Osteocyte (in vitro differentiated cells): ENCODE measurements at regions not wholly inside any gene's neighbourhood (a gene's known extent, or its start where the extent isn't known, plus 50 kb on each side); places are given as distances from the start of the nearest gene placed in this dataset.
A peak's percentile ranks its signal among the peaks of the same experiment; 100 is the strongest.

Experiments
- DNase-seq: peaks from one replicate; pipeline ENCODE4 v3.0.0; 2021; ENCODE audit warnings: mixed read lengths; ENCODE audit not compliant: unreplicated experiment; ENCODE audit errors: extremely low spot score
- H3K27ac Mint-ChIP-seq: one replicate; pipeline ENCODE4 v1.8.0; 2021; ENCODE audit warnings: mild to moderate bottlenecking, mixed read lengths; ENCODE audit not compliant: unreplicated experiment
- H3K27me3 Mint-ChIP-seq: one replicate; pipeline ENCODE4 v1.8.0; 2021; ENCODE audit warnings: mixed read lengths; ENCODE audit not compliant: unreplicated experiment
- H3K36me3 Mint-ChIP-seq: one replicate; pipeline ENCODE4 v1.8.0; 2021; ENCODE audit warnings: mixed read lengths; ENCODE audit not compliant: unreplicated experiment
- H3K4me1 Mint-ChIP-seq: one replicate; pipeline ENCODE4 v1.8.0; 2021; ENCODE audit warnings: mixed read lengths; ENCODE audit not compliant: unreplicated experiment
- H3K4me3 Mint-ChIP-seq: one replicate; pipeline ENCODE4 v1.8.0; 2021; ENCODE audit warnings: mild to moderate bottlenecking, moderate library complexity, mixed read lengths; ENCODE audit not compliant: unreplicated experiment
- H3K9me3 Mint-ChIP-seq: one replicate; pipeline ENCODE4 v1.8.0; 2021; ENCODE audit warnings: mixed read lengths; ENCODE audit not compliant: unreplicated experiment
- TF ChIP-seq, protein P1 (sequence below): fragments of 200-600 bp; sonication (generic); IDR thresholded peaks from 2 replicates; pipeline ENCODE4 v1.5.0; 2021; ENCODE audit warnings: antibody characterized with exemption, mild to moderate bottlenecking, moderate library complexity

DNA sequence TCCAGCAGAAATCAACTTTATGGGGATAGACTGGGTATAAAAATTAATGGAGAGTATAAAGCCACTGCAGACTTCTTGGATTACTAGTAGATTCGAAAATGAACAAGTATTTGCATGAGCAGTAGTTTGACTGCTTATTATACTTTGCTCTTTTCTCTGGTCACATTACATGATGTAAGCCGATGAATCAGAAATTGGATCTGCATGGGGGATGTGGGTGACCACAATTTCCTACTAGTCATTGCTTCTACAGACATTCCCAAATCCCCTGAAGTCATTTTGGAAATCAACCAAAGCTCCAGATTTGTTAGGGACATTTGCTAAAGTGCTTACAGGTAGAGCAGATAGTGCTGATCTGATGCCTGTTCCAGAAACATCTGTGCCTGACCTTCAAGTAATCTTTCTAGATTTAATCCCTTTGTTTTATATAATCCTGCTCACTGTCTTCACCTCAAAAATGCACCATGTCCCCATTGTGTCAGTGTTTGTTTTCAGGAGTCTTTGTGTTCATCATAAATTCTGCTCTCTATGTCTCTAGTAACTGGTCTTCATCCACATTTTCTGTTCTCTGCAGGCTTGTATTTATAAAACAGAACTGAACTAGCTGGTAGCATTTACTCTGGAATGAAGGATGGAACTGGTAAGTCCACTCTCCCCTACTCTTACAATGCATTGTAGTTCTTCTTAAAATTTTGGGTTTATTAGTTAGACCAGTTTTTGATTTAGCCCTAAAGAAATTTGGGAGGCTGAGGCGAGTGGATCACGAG is 201.5 kb upstream of the CSNK1A1L start:
- TF ChIP-seq, protein P1, sequence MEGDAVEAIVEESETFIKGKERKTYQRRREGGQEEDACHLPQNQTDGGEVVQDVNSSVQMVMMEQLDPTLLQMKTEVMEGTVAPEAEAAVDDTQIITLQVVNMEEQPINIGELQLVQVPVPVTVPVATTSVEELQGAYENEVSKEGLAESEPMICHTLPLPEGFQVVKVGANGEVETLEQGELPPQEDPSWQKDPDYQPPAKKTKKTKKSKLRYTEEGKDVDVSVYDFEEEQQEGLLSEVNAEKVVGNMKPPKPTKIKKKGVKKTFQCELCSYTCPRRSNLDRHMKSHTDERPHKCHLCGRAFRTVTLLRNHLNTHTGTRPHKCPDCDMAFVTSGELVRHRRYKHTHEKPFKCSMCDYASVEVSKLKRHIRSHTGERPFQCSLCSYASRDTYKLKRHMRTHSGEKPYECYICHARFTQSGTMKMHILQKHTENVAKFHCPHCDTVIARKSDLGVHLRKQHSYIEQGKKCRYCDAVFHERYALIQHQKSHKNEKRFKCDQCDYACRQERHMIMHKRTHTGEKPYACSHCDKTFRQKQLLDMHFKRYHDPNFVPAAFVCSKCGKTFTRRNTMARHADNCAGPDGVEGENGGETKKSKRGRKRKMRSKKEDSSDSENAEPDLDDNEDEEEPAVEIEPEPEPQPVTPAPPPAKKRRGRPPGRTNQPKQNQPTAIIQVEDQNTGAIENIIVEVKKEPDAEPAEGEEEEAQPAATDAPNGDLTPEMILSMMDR = no peak
- H3K4me3 Mint-ChIP-seq = no peak overlapping the region
- no peaks in the 10 kb centered on the region for H3K27me3 Mint-ChIP-seq
- no peak for DNase-seq
- no peaks in the 10 kb centered on the region for H3K36me3 Mint-ChIP-seq
- H3K27ac Mint-ChIP-seq = peak overlapping the region; percentile 61
- H3K9me3 Mint-ChIP-seq = no peaks in the 10 kb centered on the region
- peaks cover 25% of the 10 kb centered on the region for H3K4me1 Mint-ChIP-seq

DNA sequence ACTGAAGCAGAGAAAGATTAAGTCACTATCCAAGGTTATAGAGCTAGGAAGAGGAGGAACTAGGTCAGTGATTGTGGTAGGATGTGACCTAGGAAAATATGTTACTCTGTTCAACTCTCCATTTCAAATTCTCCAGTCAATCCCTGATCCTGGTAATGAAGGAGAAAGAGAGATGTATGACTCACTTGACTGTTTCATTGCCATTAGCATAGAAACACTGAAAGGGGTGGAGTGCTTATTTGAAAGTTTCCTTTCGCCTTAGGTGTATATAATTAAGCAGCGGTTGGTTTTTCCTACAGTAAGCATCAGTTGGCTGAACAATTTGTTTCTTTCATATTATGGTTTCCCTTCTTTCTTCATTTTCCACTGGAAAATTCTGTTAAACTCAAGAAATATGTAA is 198.1 kb upstream of the CSNK1A1L start:
- DNase-seq = no peak
- H3K9me3 Mint-ChIP-seq = peaks cover 2% of the 10 kb centered on the region

GRCh38 chr13:37302686-37303085 is 197.2 kb upstream of the CSNK1A1L start:
- Mint-ChIP-seq H3K27ac (no peak overlapping the region), H3K36me3 (no peaks in the 10 kb centered on the region), H3K4me1 (peaks cover 16% of the 10 kb centered on the region), H3K4me3 (no peak overlapping the region), H3K27me3 (no peaks in the 10 kb centered on the region), H3K9me3 (peaks cover 4% of the 10 kb centered on the region)
- DNase-seq = no peak
- TF ChIP-seq, protein P1 = no peak

More for the DNA sequence above, 198.1 kb upstream of the CSNK1A1L start:
- H3K27me3 Mint-ChIP-seq = no peaks in the 10 kb centered on the region
- H3K36me3 Mint-ChIP-seq = no peaks in the 10 kb centered on the region
- TF ChIP-seq, protein P1 = no peak
- no peak overlapping the region for H3K27ac Mint-ChIP-seq
- peaks cover 20% of the 10 kb centered on the region for H3K4me1 Mint-ChIP-seq
- H3K4me3 Mint-ChIP-seq = no peak overlapping the region

GRCh38 chr13:37295573-37295972 is 190.1 kb upstream of the CSNK1A1L start:
- peaks cover 3% of the 10 kb centered on the region for H3K4me1 Mint-ChIP-seq
- H3K27ac Mint-ChIP-seq = no peak overlapping the region
- no peaks in the 10 kb centered on the region for H3K27me3 Mint-ChIP-seq
- no peak for DNase-seq
- H3K4me3 Mint-ChIP-seq = no peak overlapping the region
- H3K9me3 Mint-ChIP-seq = peaks cover 4% of the 10 kb centered on the region
- H3K36me3 Mint-ChIP-seq = no peaks in the 10 kb centered on the region
- TF ChIP-seq, protein P1 = no peak

GRCh38 chr13:37295071-37295470 is 189.6 kb upstream of the CSNK1A1L start:
- no peaks in the 10 kb centered on the region for H3K27me3 Mint-ChIP-seq
- TF ChIP-seq, protein P1 = no peak
- H3K9me3 Mint-ChIP-seq = peaks cover 4% of the 10 kb centered on the region
- no peak overlapping the region for H3K27ac Mint-ChIP-seq
- H3K4me3 Mint-ChIP-seq = no peak overlapping the region
- no peaks in the 10 kb centered on the region for H3K36me3 Mint-ChIP-seq
- DNase-seq = no peak
- H3K4me1 Mint-ChIP-seq = peaks cover 3% of the 10 kb centered on the region
